GM19324 (cell line): ENCODE measurements at regions not wholly inside any gene's neighbourhood (a gene's known extent, or its start where the extent isn't known, plus 50 kb on each side); places are given as distances from the start of the nearest gene placed in this dataset.
"Not testable (repeated sequence)": the region's sequence is repeated elsewhere in the genome, so short reads cannot be mapped to it uniquely, and the experiment has no call there.

Source experiments
- ATAC-seq: cut with Tn5 transposase; IDR thresholded peaks from one replicate; pipeline ENCODE4 v1.9.1; 2021; ENCODE audit warnings: mild to moderate bottlenecking, moderate library complexity; ENCODE audit not compliant: unreplicated experiment, low FRiP score

GRCh38 chr4:24213961-24214360 lies 324.1 kb upstream of the PPARGC1A start:
- ATAC-seq = no peak

- no peak for ATAC-seq
Observed at GRCh38 chr4:24212642-24213041, 322.8 kb upstream of the PPARGC1A start.

- no peak for ATAC-seq
Observed at GRCh38 chr4:24211856-24212255, 322.0 kb upstream of the PPARGC1A start.

GRCh38 chr4:24210332-24210902 lies 320.6 kb upstream of the PPARGC1A start:
- no peak for ATAC-seq

GRCh38 chr4:24209906-24210305 lies 320.1 kb upstream of the PPARGC1A start:
- ATAC-seq = no peak

- no peak for ATAC-seq
Observed at GRCh38 chr4:24209131-24209530, 319.3 kb upstream of the PPARGC1A start.

GRCh38 chr4:24208691-24209090 lies 318.8 kb upstream of the PPARGC1A start:
- no peak for ATAC-seq

- ATAC-seq = not testable (repeated sequence)
Observed at GRCh38 chr4:24204708-24205107, 314.9 kb upstream of the PPARGC1A start.

GRCh38 chr4:24203926-24204325 lies 314.1 kb upstream of the PPARGC1A start:
- no peak for ATAC-seq

GRCh38 chr4:24202579-24202978 lies 312.7 kb upstream of the PPARGC1A start:
- no peak for ATAC-seq

GRCh38 chr4:24197955-24198354 lies 308.1 kb upstream of the PPARGC1A start:
- no peak for ATAC-seq

GRCh38 chr4:24196785-24197184 lies 306.9 kb upstream of the PPARGC1A start:
- no peak for ATAC-seq

GRCh38 chr4:24195991-24196736 lies 306.3 kb upstream of the PPARGC1A start:
- ATAC-seq = no peak

GRCh38 chr4:24192018-24192641 lies 302.3 kb upstream of the PPARGC1A start:
- no peak for ATAC-seq

- no peak for ATAC-seq
Observed at GRCh38 chr4:24190761-24191695, 301.2 kb upstream of the PPARGC1A start.

GRCh38 chr4:24188459-24188858 lies 298.6 kb upstream of the PPARGC1A start:
- ATAC-seq = no peak

GRCh38 chr4:24186466-24186865 lies 296.6 kb upstream of the PPARGC1A start:
- no peak for ATAC-seq

GRCh38 chr4:24181005-24181404 lies 291.2 kb upstream of the PPARGC1A start:
- no peak for ATAC-seq

GRCh38 chr4:24180586-24180985 lies 290.7 kb upstream of the PPARGC1A start:
- no peak for ATAC-seq

- no peak for ATAC-seq
Observed at GRCh38 chr4:24179201-24179840, 289.5 kb upstream of the PPARGC1A start.
